ENCODE measurements at regions not wholly inside any gene's neighbourhood (a gene's known extent, or its start where the extent isn't known, plus 50 kb on each side); places are given as distances from the start of the nearest gene placed in this dataset.

DNA sequence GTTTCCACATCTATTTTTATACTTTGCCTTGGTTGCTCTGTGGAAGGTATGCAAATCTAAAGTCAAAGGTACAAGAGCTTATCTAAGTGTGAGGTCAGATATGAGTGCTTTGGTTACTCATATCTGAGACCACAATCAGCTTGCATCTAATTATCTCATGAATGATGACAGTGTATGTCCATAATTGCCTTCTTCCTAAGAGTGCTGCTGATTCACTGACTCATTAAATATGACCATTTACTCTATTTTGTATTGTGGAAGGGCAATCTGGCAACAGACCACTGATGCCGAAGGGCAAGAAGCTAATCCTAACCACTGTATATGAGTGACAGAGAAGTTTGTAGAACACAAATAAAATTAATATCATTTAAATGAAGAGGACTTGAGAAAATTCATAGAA, 1190.2 kb upstream of the AGA start:
- H3K4me1 ChIP-seq (ENCODE audit: control insufficient read depth, insufficient read depth, low read length) = no peaks in the 10 kb centered on the region
- CTCF ChIA-PET = interaction anchor here (1.0 to 2.3 kb wide), 5 partner anchors 16 to 675 kb away, joined by 3 to 7 read pairs (median 4); no protein-coding TSS in a partner anchor
- H3K9me3 ChIP-seq (replicated peaks; ENCODE audit: control insufficient read depth, insufficient read depth, low read length) = no peaks in the 10 kb centered on the region
- no peak for FAIRE-seq
- DNase-seq (ENCODE audit: low read depth, low spot score) = peak; percentile 5
- H3K36me3 ChIP-seq (ENCODE audit: control insufficient read depth in 2 of 2, insufficient read depth in 2 of 2, low read length in 1 of 2) = no peaks in the 10 kb centered on the region
- in situ Hi-C loops (cut with MboI) = no loop called here
- no peak overlapping the region for H3K4me3 ChIP-seq
- no peak overlapping the region for H3K4me2 ChIP-seq (ENCODE audit: control insufficient read depth, insufficient read depth)
- no peaks in the 10 kb centered on the region for H4K20me1 ChIP-seq (ENCODE audit: control insufficient read depth, insufficient read depth)
- peak; percentile 98 for ATAC-seq
- H3K27ac ChIP-seq (ENCODE audit: control insufficient read depth, insufficient read depth) = no peak overlapping the region
- SMC1A ChIA-PET (ENCODE audit: uncharacterized antibody, unreplicated experiment) = interaction anchor here (0.6 to 1.5 kb wide), 6 partner anchors 8 to 496 kb away, joined by 3 to 5 read pairs (median 3); no protein-coding TSS in a partner anchor
- 88% methylated on average over 1 of the region's 1 CpG for WGBS (ENCODE audit: insufficient coverage, insufficient replicate concordance, low lambda C conversion rate, missing lambda C conversion rate)
- intact Hi-C loops (cut with micrococcal nuclease; ENCODE audit: unreplicated experiment) = no loop called here
- no TSS peak for BruUV-seq (replicated peaks)
- POLR2A ChIA-PET = no interaction called here
- RAD21 ChIA-PET (ENCODE audit: unreplicated experiment) = no interaction called here
- H3K27me3 ChIP-seq (replicated peaks in 1 of 2; ENCODE audit: control insufficient read depth in 2 of 2, insufficient read depth in 2 of 2, low read length in 1 of 2) = no peaks in the 10 kb centered on the region
- no peaks in the 10 kb centered on the region for H3K79me2 ChIP-seq (ENCODE audit: control insufficient read depth, insufficient read depth, low read length)
- H3K9ac ChIP-seq (ENCODE audit: control insufficient read depth, insufficient read depth, low read length) = no peak overlapping the region
- no peak overlapping the region for H2AFZ ChIP-seq (ENCODE audit: control insufficient read depth, low read depth, low read length)
- TF ChIP-seq IKZF1 (conservative IDR thresholded peaks at IDR 0.05) (peak; percentile 70), EZH2 (IDR thresholded peaks at IDR 0.05; ENCODE audit: borderline replicate concordance, control insufficient read depth, low read depth, low read length) (no peak), NBN (IDR thresholded peaks at IDR 0.05) (peak; percentile 72), IKZF2 (IDR thresholded peaks at IDR 0.05) (peak; percentile 72 to 83; a peak in 3 of 4 replicates), NR2F1 (conservative IDR thresholded peaks at IDR 0.05) (peak; percentile 99), POU2F2 (IDR thresholded peaks at IDR 0.05; ENCODE audit: borderline replicate concordance, low read depth, low read length) (peak; percentile 68; the same call in 1 of the 3 replicates), ZNF217 (IDR thresholded peaks at IDR 0.05) (peak; percentile 90), MEF2B (IDR thresholded peaks at IDR 0.05; ENCODE audit: partially characterized antibody, poor library complexity, severe bottlenecking) (peak; percentile 72), MTA2 (IDR thresholded peaks at IDR 0.05; ENCODE audit: low read depth) (peak; percentile 100), ATF7 (IDR thresholded peaks at IDR 0.05; ENCODE audit: low read depth) (peak; percentile 94), EP300 (IDR thresholded peaks at IDR 0.05; ENCODE audit: borderline replicate concordance in 1 of 2, control insufficient read depth in 1 of 2, low read depth in 2 of 2, low read length in 2 of 2) (peak in 1 of 2 experiments; percentile 92; a peak in 3 of 4 replicates), TCF12 (IDR thresholded peaks at IDR 0.05; ENCODE audit: low read depth, low read length) (no peak), BACH1 (IDR thresholded peaks at IDR 0.05; ENCODE audit: borderline replicate concordance) (peak; percentile 90; the same call in 1 of the 2 replicates)
- TF ChIP-seq, protein P1, sequence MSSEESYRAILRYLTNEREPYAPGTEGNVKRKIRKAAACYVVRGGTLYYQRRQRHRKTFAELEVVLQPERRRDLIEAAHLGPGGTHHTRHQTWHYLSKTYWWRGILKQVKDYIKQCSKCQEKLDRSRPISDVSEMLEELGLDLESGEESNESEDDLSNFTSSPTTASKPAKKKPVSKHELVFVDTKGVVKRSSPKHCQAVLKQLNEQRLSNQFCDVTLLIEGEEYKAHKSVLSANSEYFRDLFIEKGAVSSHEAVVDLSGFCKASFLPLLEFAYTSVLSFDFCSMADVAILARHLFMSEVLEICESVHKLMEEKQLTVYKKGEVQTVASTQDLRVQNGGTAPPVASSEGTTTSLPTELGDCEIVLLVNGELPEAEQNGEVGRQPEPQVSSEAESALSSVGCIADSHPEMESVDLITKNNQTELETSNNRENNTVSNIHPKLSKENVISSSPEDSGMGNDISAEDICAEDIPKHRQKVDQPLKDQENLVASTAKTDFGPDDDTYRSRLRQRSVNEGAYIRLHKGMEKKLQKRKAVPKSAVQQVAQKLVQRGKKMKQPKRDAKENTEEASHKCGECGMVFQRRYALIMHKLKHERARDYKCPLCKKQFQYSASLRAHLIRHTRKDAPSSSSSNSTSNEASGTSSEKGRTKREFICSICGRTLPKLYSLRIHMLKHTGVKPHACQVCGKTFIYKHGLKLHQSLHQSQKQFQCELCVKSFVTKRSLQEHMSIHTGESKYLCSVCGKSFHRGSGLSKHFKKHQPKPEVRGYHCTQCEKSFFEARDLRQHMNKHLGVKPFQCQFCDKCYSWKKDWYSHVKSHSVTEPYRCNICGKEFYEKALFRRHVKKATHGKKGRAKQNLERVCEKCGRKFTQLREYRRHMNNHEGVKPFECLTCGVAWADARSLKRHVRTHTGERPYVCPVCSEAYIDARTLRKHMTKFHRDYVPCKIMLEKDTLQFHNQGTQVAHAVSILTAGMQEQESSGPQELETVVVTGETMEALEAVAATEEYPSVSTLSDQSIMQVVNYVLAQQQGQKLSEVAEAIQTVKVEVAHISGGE (CRISPR knock-in tag; IDR thresholded peaks at IDR 0.05) = no peak
- TF ChIP-seq, protein P2, sequence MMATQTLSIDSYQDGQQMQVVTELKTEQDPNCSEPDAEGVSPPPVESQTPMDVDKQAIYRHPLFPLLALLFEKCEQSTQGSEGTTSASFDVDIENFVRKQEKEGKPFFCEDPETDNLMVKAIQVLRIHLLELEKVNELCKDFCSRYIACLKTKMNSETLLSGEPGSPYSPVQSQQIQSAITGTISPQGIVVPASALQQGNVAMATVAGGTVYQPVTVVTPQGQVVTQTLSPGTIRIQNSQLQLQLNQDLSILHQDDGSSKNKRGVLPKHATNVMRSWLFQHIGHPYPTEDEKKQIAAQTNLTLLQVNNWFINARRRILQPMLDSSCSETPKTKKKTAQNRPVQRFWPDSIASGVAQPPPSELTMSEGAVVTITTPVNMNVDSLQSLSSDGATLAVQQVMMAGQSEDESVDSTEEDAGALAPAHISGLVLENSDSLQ (IDR thresholded peaks at IDR 0.05) = peak; percentile 81
- TF ChIP-seq, protein P3, sequence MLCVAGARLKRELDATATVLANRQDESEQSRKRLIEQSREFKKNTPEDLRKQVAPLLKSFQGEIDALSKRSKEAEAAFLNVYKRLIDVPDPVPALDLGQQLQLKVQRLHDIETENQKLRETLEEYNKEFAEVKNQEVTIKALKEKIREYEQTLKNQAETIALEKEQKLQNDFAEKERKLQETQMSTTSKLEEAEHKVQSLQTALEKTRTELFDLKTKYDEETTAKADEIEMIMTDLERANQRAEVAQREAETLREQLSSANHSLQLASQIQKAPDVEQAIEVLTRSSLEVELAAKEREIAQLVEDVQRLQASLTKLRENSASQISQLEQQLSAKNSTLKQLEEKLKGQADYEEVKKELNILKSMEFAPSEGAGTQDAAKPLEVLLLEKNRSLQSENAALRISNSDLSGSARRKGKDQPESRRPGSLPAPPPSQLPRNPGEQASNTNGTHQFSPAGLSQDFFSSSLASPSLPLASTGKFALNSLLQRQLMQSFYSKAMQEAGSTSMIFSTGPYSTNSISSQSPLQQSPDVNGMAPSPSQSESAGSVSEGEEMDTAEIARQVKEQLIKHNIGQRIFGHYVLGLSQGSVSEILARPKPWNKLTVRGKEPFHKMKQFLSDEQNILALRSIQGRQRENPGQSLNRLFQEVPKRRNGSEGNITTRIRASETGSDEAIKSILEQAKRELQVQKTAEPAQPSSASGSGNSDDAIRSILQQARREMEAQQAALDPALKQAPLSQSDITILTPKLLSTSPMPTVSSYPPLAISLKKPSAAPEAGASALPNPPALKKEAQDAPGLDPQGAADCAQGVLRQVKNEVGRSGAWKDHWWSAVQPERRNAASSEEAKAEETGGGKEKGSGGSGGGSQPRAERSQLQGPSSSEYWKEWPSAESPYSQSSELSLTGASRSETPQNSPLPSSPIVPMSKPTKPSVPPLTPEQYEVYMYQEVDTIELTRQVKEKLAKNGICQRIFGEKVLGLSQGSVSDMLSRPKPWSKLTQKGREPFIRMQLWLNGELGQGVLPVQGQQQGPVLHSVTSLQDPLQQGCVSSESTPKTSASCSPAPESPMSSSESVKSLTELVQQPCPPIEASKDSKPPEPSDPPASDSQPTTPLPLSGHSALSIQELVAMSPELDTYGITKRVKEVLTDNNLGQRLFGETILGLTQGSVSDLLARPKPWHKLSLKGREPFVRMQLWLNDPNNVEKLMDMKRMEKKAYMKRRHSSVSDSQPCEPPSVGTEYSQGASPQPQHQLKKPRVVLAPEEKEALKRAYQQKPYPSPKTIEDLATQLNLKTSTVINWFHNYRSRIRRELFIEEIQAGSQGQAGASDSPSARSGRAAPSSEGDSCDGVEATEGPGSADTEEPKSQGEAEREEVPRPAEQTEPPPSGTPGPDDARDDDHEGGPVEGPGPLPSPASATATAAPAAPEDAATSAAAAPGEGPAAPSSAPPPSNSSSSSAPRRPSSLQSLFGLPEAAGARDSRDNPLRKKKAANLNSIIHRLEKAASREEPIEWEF (IDR thresholded peaks at IDR 0.05; ENCODE audit: insufficient replicate concordance, low read depth, low read length) = no peak

Data from GM12878 (cell line).